DOHH2 (cell line): ENCODE measurements at regions not wholly inside any gene's neighbourhood (a gene's known extent, or its start where the extent isn't known, plus 50 kb on each side); places are given as distances from the start of the nearest gene placed in this dataset.
"Not testable (repeated sequence)": the region's sequence is repeated elsewhere in the genome, so short reads cannot be mapped to it uniquely, and the experiment has no call there.

Experiments
- EZH2phosphoT487 ChIP-seq: fragments of 200-600 bp; sonication (generic); IDR thresholded peaks from 2 replicates; pipeline ENCODE4 v1.6.1; 2017; ENCODE audit warnings: borderline replicate concordance, mild to moderate bottlenecking, antibody characterized with exemption, low read length, moderate library complexity, mixed read lengths
- TF ChIP-seq, protein P1 (sequence below): fragments of 200-600 bp; sonication (generic); IDR thresholded peaks from one replicate; pipeline ENCODE4 v1.5.1; 2014; ENCODE audit warnings: antibody characterized with exemption, mild to moderate bottlenecking, low read depth, low read length; ENCODE audit not compliant: poor library complexity, severe bottlenecking

- TF ChIP-seq, protein P1, sequence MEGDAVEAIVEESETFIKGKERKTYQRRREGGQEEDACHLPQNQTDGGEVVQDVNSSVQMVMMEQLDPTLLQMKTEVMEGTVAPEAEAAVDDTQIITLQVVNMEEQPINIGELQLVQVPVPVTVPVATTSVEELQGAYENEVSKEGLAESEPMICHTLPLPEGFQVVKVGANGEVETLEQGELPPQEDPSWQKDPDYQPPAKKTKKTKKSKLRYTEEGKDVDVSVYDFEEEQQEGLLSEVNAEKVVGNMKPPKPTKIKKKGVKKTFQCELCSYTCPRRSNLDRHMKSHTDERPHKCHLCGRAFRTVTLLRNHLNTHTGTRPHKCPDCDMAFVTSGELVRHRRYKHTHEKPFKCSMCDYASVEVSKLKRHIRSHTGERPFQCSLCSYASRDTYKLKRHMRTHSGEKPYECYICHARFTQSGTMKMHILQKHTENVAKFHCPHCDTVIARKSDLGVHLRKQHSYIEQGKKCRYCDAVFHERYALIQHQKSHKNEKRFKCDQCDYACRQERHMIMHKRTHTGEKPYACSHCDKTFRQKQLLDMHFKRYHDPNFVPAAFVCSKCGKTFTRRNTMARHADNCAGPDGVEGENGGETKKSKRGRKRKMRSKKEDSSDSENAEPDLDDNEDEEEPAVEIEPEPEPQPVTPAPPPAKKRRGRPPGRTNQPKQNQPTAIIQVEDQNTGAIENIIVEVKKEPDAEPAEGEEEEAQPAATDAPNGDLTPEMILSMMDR = not testable (repeated sequence)
- TF ChIP-seq EZH2phosphoT487 = not testable (repeated sequence)
Measured at GRCh38 chr18:1444062-1444461, 539.4 kb downstream of the ADCYAP1 start.
